Stomach (tissue), 8 donors: ENCODE measurements at regions not wholly inside any gene's neighbourhood (a gene's known extent, or its start where the extent isn't known, plus 50 kb on each side); places are given as distances from the start of the nearest gene placed in this dataset.
A peak's percentile ranks its signal among the peaks of the same experiment; 100 is the strongest.

Source experiments
- DNase-seq, 2 donors: peaks; one replicate each; pipeline versions ENCODE4 v3.0.0 to v3.0.0-alpha.2; 2013 to 2019
- H3K27ac ChIP-seq, 5 donors: fragments of 200-600 bp in 4 of 5; sonication (generic) in 4 of 5; one replicate each; pipeline ENCODE4 v1.5.1; 2013 to 2019; ENCODE audit warnings: mild to moderate bottlenecking in 1 of 5, moderate library complexity in 1 of 5
- H3K27me3 ChIP-seq, 3 donors: fragments of 200-600 bp; sonication (generic); one replicate each; pipeline ENCODE4 v1.5.1; 2017 to 2019; ENCODE audit warnings: mixed run types in 1 of 3
- H3K36me3 ChIP-seq, 4 donors: fragments of 200-600 bp; sonication (generic); 1 replicate in 3 of 4; 2 replicates in 1 of 4; pipeline ENCODE4 v1.5.1; 2016 to 2019
- H3K4me1 ChIP-seq, 4 donors: fragments of 200-600 bp; sonication (generic); one replicate each; pipeline ENCODE4 v1.5.1; 2016 to 2019
- H3K4me3 ChIP-seq, 4 donors: fragments of 200-600 bp; sonication (generic) in 3 of 4; one replicate each; pipeline ENCODE4 v1.5.1; 2016 to 2019; ENCODE audit warnings: mild to moderate bottlenecking in 1 of 4
- H3K9me3 ChIP-seq, 4 donors: fragments of 200-600 bp; sonication (generic); one replicate each; pipeline ENCODE4 v1.5.1; 2016 to 2019
- CTCF ChIP-seq, 7 experiments: fragments of 450-650 bp in 4 of 7; fragments of 200-600 bp in 3 of 7; sonication (generic) in 3 of 7; IDR thresholded peaks; one replicate each; pipeline ENCODE4 v1.5.1; 2016 to 2019; ENCODE audit warnings: antibody characterized with exemption in 7 of 7, control low read depth in 2 of 7, mild to moderate bottlenecking in 1 of 7
- EP300 ChIP-seq: sonication (generic); formaldehyde crosslinking; IDR thresholded peaks from one replicate; pipeline ENCODE4 v1.6.1; 2017; ENCODE audit warnings: antibody characterized with exemption
- POLR2A ChIP-seq, 4 donors: fragments of 450-650 bp; IDR thresholded peaks; one replicate each; pipeline ENCODE4 v1.6.1; 2016; ENCODE audit warnings: antibody characterized with exemption in 4 of 4, control low read depth in 2 of 4, mild to moderate bottlenecking in 1 of 4, moderate library complexity in 1 of 4
- POLR2AphosphoS5 ChIP-seq, 3 donors: sonication (generic); formaldehyde crosslinking; IDR thresholded peaks; one replicate each; pipeline ENCODE4 v1.6.1; 2016; ENCODE audit warnings: antibody characterized with exemption in 3 of 3
- WGBS, 5 donors: extraction: QIAGEN DNeasy Blood & Tissue Kit in 3 of 5; methylation state at CpG; one replicate each; pipeline versions ENCODE4 v1.1.5 to v1.1.7; 2013 to 2018; 5-methylcytosine and 5-hydroxymethylcytosine counted together
- intact Hi-C: fragments of 100-400 bp; cut with DNase I; formaldehyde crosslinking; loops from one replicate; pipeline ENCODE4 v1.15.1; 2023; ENCODE audit warnings: low total_unique reads
- donor health status: healthy with polysubstance abuse.
- donor health status: Bipolar disorder and iron deficiency.
- donor health status: healthy.

GRCh38 chrX:45681891-45682290 is 481.2 kb upstream of the DIPK2B start:
- DNase-seq = no peak
- H3K9me3 ChIP-seq = no peaks in the 10 kb centered on the region
- no peaks in the 10 kb centered on the region for H3K4me1 ChIP-seq
- TF ChIP-seq CTCF (IDR thresholded peaks at IDR 0.05) (no peak), POLR2A (IDR thresholded peaks at IDR 0.05) (no peak), EP300 (no peak), POLR2AphosphoS5 (IDR thresholded peaks at IDR 0.05) (no peak)
- intact Hi-C loops = no loop called here
- no peaks in the 10 kb centered on the region for H3K36me3 ChIP-seq
- no peak overlapping the region for H3K27ac ChIP-seq
- no peaks in the 10 kb centered on the region for H3K27me3 ChIP-seq
- H3K4me3 ChIP-seq = no peak overlapping the region
- WGBS, 5 donors = 93 to 100% (median 98%) methylated on average over 1 of the region's 1 CpG

- no peaks in the 10 kb centered on the region for H3K4me1 ChIP-seq
- 65 to 78% (median 76%) methylated on average over 5 of the region's 5 CpGs for WGBS, 5 donors
- no peaks in the 10 kb centered on the region for H3K27me3 ChIP-seq
- no peak overlapping the region for H3K27ac ChIP-seq
- no peaks in the 10 kb centered on the region for H3K9me3 ChIP-seq
- DNase-seq = peak in 1 of 2 donors; percentile 11
- H3K36me3 ChIP-seq = no peaks in the 10 kb centered on the region
- TF ChIP-seq EP300 = no peak
- no peak for TF ChIP-seq POLR2A (IDR thresholded peaks at IDR 0.05)
- no peak for TF ChIP-seq POLR2AphosphoS5 (IDR thresholded peaks at IDR 0.05)
- intact Hi-C loops = no loop called here
- no peak overlapping the region for H3K4me3 ChIP-seq
Observed at GRCh38 chrX:45669715-45670340, 469.2 kb upstream of the DIPK2B start.

- H3K4me3 ChIP-seq = no peak overlapping the region
- intact Hi-C loops = no loop called here
- H3K9me3 ChIP-seq = no peaks in the 10 kb centered on the region
- no peaks in the 10 kb centered on the region for H3K36me3 ChIP-seq
- peak in 1 of 2 donors; percentile 6 for DNase-seq
- TF ChIP-seq POLR2AphosphoS5 (IDR thresholded peaks at IDR 0.05) (no peak), CTCF (IDR thresholded peaks at IDR 0.05) (no peak), POLR2A (IDR thresholded peaks at IDR 0.05) (no peak), EP300 (no peak)
- 59 to 77% (median 64%) methylated on average over 6 of the region's 6 CpGs for WGBS, 5 donors
- H3K4me1 ChIP-seq = no peaks in the 10 kb centered on the region
- no peak overlapping the region for H3K27ac ChIP-seq
- no peaks in the 10 kb centered on the region for H3K27me3 ChIP-seq
Observed at GRCh38 chrX:45668686-45669443, 468.2 kb upstream of the DIPK2B start.

- no peak for DNase-seq
- 63 to 96% (median 91%) methylated on average over 1 of the region's 1 CpG; no CpG with 5 or more reads in 1 of the 5 donors for WGBS, 5 donors
- Histone ChIP-seq H3K36me3 (no peaks in the 10 kb centered on the region), H3K27ac (no peak overlapping the region), H3K27me3 (no peaks in the 10 kb centered on the region), H3K4me3 (no peak overlapping the region), H3K9me3 (no peaks in the 10 kb centered on the region), H3K4me1 (no peaks in the 10 kb centered on the region)
- TF ChIP-seq POLR2A (IDR thresholded peaks at IDR 0.05) = no peak
- TF ChIP-seq POLR2AphosphoS5 (IDR thresholded peaks at IDR 0.05) = no peak
- no peak for TF ChIP-seq CTCF (IDR thresholded peaks at IDR 0.05)
- TF ChIP-seq EP300 = no peak
- intact Hi-C loops = no loop called here
Observed at GRCh38 chrX:45667666-45668065, 467.0 kb upstream of the DIPK2B start.
